ENCODE measurements at regions not wholly inside any gene's neighbourhood (a gene's known extent, or its start where the extent isn't known, plus 50 kb on each side); places are given as distances from the start of the nearest gene placed in this dataset.

DNA sequence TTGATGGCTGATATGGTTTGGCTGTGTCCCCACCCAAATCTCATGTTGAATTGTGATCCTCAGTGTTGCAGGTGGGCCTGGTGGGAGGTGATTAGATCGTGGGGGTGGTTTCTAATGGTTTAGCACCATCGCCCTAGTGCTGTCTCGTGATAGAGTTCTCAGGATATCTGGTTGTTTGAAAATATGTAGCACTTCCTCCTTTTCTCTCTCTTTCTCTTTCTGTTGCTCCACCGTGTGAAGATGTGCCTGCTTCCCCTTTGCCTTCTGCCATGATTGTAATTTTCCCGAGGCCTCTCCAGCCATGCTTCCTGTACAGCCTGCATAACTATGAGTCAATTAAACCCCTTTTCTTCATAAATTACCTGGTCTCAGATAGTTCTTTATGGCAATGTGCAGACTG is 111.6 kb downstream of the SREK1 start:
- TF ChIP-seq, protein P1, sequence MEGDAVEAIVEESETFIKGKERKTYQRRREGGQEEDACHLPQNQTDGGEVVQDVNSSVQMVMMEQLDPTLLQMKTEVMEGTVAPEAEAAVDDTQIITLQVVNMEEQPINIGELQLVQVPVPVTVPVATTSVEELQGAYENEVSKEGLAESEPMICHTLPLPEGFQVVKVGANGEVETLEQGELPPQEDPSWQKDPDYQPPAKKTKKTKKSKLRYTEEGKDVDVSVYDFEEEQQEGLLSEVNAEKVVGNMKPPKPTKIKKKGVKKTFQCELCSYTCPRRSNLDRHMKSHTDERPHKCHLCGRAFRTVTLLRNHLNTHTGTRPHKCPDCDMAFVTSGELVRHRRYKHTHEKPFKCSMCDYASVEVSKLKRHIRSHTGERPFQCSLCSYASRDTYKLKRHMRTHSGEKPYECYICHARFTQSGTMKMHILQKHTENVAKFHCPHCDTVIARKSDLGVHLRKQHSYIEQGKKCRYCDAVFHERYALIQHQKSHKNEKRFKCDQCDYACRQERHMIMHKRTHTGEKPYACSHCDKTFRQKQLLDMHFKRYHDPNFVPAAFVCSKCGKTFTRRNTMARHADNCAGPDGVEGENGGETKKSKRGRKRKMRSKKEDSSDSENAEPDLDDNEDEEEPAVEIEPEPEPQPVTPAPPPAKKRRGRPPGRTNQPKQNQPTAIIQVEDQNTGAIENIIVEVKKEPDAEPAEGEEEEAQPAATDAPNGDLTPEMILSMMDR (IDR thresholded peaks at IDR 0.05; ENCODE audit: low read depth, low read length) = no peak
- Histone ChIP-seq H3K4me1 (ENCODE audit: low read depth) (no peaks in the 10 kb centered on the region), H3K27me3 (no peaks in the 10 kb centered on the region), H3K27ac (no peak overlapping the region), H3K36me3 (no peaks in the 10 kb centered on the region), H3K4me3 (no peak overlapping the region), H3K9me3 (ENCODE audit: low read depth) (no peaks in the 10 kb centered on the region)
- no peak for DNase-seq (ENCODE audit: low read depth in 1 of 2, low spot score in 1 of 2)

DNA sequence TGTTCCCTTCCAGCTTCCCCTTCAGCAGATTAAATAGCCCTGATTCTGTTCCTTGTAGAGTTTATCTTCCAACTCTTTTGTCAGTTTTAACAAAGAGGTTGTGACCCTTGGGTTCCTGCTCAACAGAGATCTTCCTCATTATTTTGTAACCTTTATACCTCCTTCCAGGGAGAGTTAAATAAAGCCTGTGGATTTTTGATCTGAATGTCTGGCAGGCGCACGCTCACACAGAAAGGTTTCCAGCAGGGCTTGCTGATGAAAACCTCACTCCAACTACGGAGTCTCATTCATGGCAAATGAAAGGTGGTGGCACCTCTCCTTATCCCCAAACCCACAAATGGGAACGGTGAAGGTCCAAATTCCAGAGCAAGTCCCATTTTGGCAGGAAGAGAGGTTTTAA is 129.0 kb downstream of the SREK1 start:
- Histone ChIP-seq H3K36me3 (no peaks in the 10 kb centered on the region), H3K4me1 (ENCODE audit: low read depth) (no peaks in the 10 kb centered on the region), H3K27ac (no peak overlapping the region), H3K9me3 (ENCODE audit: low read depth) (no peaks in the 10 kb centered on the region), H3K4me3 (no peak overlapping the region), H3K27me3 (no peaks in the 10 kb centered on the region)
- TF ChIP-seq, protein P1 (IDR thresholded peaks at IDR 0.05; ENCODE audit: low read depth, low read length) = no peak
- no peak for DNase-seq (ENCODE audit: low read depth in 1 of 2, low spot score in 1 of 2)

- Histone ChIP-seq H3K4me3 (no peak overlapping the region), H3K9me3 (ENCODE audit: low read depth) (no peaks in the 10 kb centered on the region), H3K36me3 (no peaks in the 10 kb centered on the region), H3K27ac (no peak overlapping the region), H3K27me3 (no peaks in the 10 kb centered on the region), H3K4me1 (ENCODE audit: low read depth) (no peaks in the 10 kb centered on the region)
- TF ChIP-seq, protein P1 (IDR thresholded peaks at IDR 0.05; ENCODE audit: low read depth, low read length) = no peak
- DNase-seq (ENCODE audit: low read depth in 1 of 2, low spot score in 1 of 2) = no peak
These were observed 132.9 kb downstream of the SREK1 start for GRCh38 chr5:66276986-66277385.

- H3K4me1 ChIP-seq (ENCODE audit: low read depth) = no peaks in the 10 kb centered on the region
- H3K9me3 ChIP-seq (ENCODE audit: low read depth) = no peaks in the 10 kb centered on the region
- H3K27me3 ChIP-seq = no peaks in the 10 kb centered on the region
- H3K4me3 ChIP-seq = no peak overlapping the region
- no peak for DNase-seq (ENCODE audit: low read depth in 1 of 2, low spot score in 1 of 2)
- H3K27ac ChIP-seq = no peak overlapping the region
- no peaks in the 10 kb centered on the region for H3K36me3 ChIP-seq
- TF ChIP-seq, protein P1 (IDR thresholded peaks at IDR 0.05; ENCODE audit: low read depth, low read length) = no peak
These were observed 133.9 kb downstream of the SREK1 start for GRCh38 chr5:66277981-66278380.

GRCh38 chr5:66281294-66281693 is 137.2 kb downstream of the SREK1 start:
- no peak for DNase-seq (ENCODE audit: low read depth in 1 of 2, low spot score in 1 of 2)
- TF ChIP-seq, protein P1 (IDR thresholded peaks at IDR 0.05; ENCODE audit: low read depth, low read length) = no peak
- Histone ChIP-seq H3K27me3 (no peaks in the 10 kb centered on the region), H3K36me3 (no peaks in the 10 kb centered on the region), H3K4me3 (no peak overlapping the region), H3K4me1 (ENCODE audit: low read depth) (no peaks in the 10 kb centered on the region), H3K9me3 (ENCODE audit: low read depth) (no peaks in the 10 kb centered on the region), H3K27ac (no peak overlapping the region)

Measured in cardiac muscle cell (in vitro differentiated cells and primary cell).